PFSK-1 (cell line): ENCODE measurements at regions not wholly inside any gene's neighbourhood (a gene's known extent, or its start where the extent isn't known, plus 50 kb on each side); places are given as distances from the start of the nearest gene placed in this dataset.

Experiments
- POLR2AphosphoS5 ChIP-seq: IDR thresholded peaks from 2 replicates; pipeline ENCODE4 v1.6.1; 2012; ENCODE audit warnings: low read depth, mild to moderate bottlenecking, control low read depth, low read length, moderate library complexity
- REST ChIP-seq, 2 experiments: IDR thresholded peaks; 2 replicates each; pipeline versions ENCODE4 v1.6.1 to v1.8.0; 2011 to 2012; ENCODE audit warnings: low read depth in 2 of 2, low read length in 2 of 2, control low read depth in 1 of 2, inconsistent platforms in 1 of 2, mild to moderate bottlenecking in 1 of 2, moderate library complexity in 1 of 2; ENCODE audit not compliant: insufficient read depth in 1 of 2
- TAF1 ChIP-seq: IDR thresholded peaks from 2 replicates; pipeline ENCODE4 v1.6.1; 2012; ENCODE audit warnings: low read length, control low read depth, borderline replicate concordance; ENCODE audit not compliant: insufficient read depth

- TF ChIP-seq POLR2AphosphoS5 (no peak), TAF1 (no peak), REST (IDR thresholded peaks at IDR 0.05; ENCODE audit: insufficient read depth in 1 of 2, low read depth in 2 of 2, low read length in 2 of 2) (no peak)
These were observed 310.4 kb downstream of the SETD4 start for GRCh38 chr21:35749904-35750303.
